ENCODE measurements at regions not wholly inside any gene's neighbourhood (a gene's known extent, or its start where the extent isn't known, plus 50 kb on each side); places are given as distances from the start of the nearest gene placed in this dataset.

- DNase-seq (ENCODE audit: low read depth in 3 of 3): no peak
Observed at GRCh38 chrX:51798701-51799100, 55.5 kb downstream of the GSPT2 start.

GRCh38 chrX:51802917-51803688 is 59.9 kb downstream of the GSPT2 start:
- DNase-seq (ENCODE audit: low read depth in 3 of 3): peak; percentile 12 to 27 (median 15)

DNA sequence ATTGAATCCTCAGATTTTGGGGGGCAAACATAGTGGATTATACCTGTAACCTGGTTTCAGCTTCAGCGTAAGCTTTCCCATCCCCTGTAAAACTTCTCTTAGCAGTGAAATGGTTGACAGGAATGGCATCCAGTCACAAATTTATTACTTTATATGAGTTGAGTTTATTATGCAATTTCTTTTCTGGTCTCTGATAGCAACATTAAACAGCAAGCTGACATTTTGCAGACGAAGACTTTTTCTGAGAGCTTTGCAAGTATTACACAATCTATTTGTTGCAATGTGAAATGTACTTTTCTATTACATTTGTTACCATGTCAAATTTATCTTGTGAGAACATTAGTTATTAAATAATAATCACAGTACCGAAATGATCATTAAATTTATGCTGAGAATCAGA is 60.6 kb downstream of the GSPT2 start:
- no peak for DNase-seq (ENCODE audit: low read depth in 3 of 3)

- no peak for DNase-seq (ENCODE audit: low read depth in 3 of 3)
Observed at GRCh38 chrX:51804741-51805140, 61.5 kb downstream of the GSPT2 start.

GRCh38 chrX:51813886-51814460 is 70.7 kb downstream of the GSPT2 start:
- DNase-seq (ENCODE audit: low read depth in 3 of 3): no peak

- DNase-seq (ENCODE audit: low read depth in 3 of 3): no peak
Observed at GRCh38 chrX:51824061-51824460, 69.4 kb upstream of the MAGED1 start.

- DNase-seq (ENCODE audit: low read depth in 3 of 3): no peak
Observed at GRCh38 chrX:51825436-51825835, 68.0 kb upstream of the MAGED1 start.

- no peak for DNase-seq (ENCODE audit: low read depth in 3 of 3)
Observed at GRCh38 chrX:51834076-51834475, 59.3 kb upstream of the MAGED1 start.

- DNase-seq (ENCODE audit: low read depth in 3 of 3): no peak
Observed at GRCh38 chrX:51836823-51837222, 56.6 kb upstream of the MAGED1 start.

GRCh38 chrX:51837451-51837850 is 56.0 kb upstream of the MAGED1 start:
- DNase-seq (ENCODE audit: low read depth in 3 of 3): no peak

- DNase-seq (ENCODE audit: low read depth in 3 of 3): no peak
Observed at GRCh38 chrX:51837921-51838320, 55.5 kb upstream of the MAGED1 start.

Measured in stimulated activated CD4-positive, alpha-beta T cell treated with anti-CD3 and anti-CD28 coated beads, TNF-alpha, amount 100 ng/mL, for 4 hours (primary cell).